B cell (primary cell): ENCODE measurements at regions not wholly inside any gene's neighbourhood (a gene's known extent, or its start where the extent isn't known, plus 50 kb on each side); places are given as distances from the start of the nearest gene placed in this dataset.

Experiments
- CTCF ChIP-seq: fragments of 200-600 bp; IDR thresholded peaks from one replicate; pipeline ENCODE4 v1.8.0; 2022; ENCODE audit warnings: antibody characterized with exemption, mild to moderate bottlenecking
- EZH2 ChIP-seq: IDR thresholded peaks from 2 replicates; pipeline ENCODE4 v1.6.1; 2012; ENCODE audit warnings: borderline replicate concordance, low read depth, mild to moderate bottlenecking, moderate library complexity, low read length; ENCODE audit not compliant: insufficient read depth, poor library complexity, severe bottlenecking

GRCh38 chr1:194209920-194210319 lies 1023.5 kb upstream of the B3GALT2 start:
- TF ChIP-seq CTCF (no peak), EZH2 (no peak)
